Activated naive CD4-positive, alpha-beta T cell treated with anti-CD3 and anti-CD28 coated beads, Interleukin-2, amount 50 U/mL, for 16 hours (primary cell): ENCODE measurements at regions not wholly inside any gene's neighbourhood (a gene's known extent, or its start where the extent isn't known, plus 50 kb on each side); places are given as distances from the start of the nearest gene placed in this dataset.
"Not testable (repeated sequence)": the region's sequence is repeated elsewhere in the genome, so short reads cannot be mapped to it uniquely, and the experiment has no call there.

Experiments
- DNase-seq: peaks from one replicate; pipeline ENCODE4 v3.0.0-alpha.2; 2020

DNA sequence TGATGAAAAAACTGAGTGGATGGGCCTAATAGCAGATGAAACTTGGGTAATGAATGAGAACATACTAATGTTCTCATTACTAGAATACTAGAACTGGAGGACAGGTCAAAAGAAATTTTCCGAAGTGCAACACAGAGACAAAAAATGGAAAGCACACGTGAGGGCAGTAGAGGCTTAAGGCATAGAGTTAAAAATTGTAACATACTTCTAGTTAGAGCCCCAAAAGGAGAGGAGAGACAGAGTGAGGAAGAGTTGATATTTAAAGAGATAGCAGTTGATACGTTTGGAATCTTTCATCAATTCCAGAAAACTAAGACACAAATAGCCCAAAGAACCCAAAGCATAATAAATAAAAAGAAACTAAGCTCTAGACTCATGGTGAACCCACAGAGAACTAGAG is 327.9 kb downstream of the SQOR start:
- DNase-seq: no peak

GRCh38 chr15:45970542-45970941 is 335.7 kb downstream of the SQOR start:
- DNase-seq: no peak

DNA sequence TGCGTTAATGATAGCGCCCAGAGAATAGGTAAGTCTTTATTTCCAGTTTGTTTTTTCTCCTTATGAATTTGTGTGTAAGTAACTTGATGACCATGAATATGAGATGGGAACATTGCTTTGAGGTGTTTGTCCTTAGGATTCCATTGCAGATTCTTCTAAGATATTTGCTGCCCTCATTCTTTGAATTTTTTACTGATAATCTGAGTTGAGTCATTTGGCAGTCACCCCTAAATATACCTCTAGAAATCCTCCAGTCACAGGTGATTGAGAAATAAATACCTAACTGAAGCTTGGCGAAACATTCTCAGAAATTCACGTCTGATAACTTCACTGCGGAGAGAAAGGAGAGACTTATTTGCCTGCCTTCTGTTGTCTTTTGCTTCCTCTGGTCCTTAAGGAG is 345.5 kb downstream of the SQOR start:
- DNase-seq: no peak

GRCh38 chr15:45981625-45982024 is 346.8 kb downstream of the SQOR start:
- no peak for DNase-seq

DNA sequence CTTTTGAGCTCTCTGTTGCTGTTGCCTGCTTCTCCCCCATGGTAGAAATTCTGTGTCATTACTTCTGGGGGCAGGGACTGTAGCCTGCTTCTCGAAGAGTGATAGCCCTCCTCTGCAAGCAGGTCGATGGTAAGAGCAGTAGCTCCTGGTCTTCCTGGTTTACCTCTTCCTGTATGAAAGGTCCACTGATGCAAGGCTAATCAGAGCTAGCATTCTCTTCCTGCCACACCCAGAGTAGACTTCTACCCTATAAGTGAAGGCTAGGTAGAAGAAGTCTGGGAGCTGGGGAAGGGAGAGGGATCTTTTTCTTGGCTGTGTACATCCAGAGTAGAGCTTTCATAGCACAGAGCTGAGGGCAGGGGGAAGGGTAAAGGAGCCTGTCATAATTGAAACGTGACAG is 357.0 kb downstream of the SQOR start:
- DNase-seq: no peak

DNA sequence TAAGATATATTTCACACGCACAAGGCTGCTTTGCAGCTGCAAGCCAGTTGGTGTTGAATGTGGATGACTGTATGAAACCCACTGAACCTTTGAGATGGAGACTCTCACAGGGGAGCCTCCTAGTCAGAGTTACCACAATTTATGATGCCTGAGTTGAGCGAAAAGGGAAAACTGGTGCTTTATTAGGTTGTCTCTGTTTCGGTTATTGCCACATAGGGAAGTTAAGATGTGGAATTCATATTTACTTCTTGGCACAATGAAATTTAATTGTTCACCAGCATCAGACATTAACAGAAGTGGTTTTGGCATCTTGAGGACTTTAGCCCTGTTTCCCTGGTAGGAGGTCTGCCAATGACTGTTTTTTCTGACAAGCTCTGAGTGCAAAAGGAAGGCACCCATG is 358.2 kb downstream of the SQOR start:
- DNase-seq: no peak

DNA sequence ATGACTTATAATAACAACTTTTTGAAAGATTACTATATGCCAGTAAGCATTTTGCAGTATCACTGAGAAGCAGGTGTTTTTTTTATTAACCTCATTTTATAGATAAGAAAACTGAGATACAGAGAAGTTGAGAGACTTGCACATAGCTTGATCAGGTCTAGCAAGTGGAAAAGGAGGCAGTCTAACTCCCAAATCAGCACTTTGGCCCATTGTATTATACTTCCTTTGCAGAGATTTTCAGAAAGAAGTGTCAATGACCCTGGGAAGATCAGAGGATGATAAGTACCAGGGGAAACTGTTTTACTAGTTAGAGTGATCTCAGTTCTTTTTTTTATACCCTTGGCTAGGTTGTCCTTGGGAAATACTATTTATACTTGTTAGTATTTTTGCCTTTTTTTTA is 358.7 kb downstream of the SQOR start:
- no peak for DNase-seq

DNA sequence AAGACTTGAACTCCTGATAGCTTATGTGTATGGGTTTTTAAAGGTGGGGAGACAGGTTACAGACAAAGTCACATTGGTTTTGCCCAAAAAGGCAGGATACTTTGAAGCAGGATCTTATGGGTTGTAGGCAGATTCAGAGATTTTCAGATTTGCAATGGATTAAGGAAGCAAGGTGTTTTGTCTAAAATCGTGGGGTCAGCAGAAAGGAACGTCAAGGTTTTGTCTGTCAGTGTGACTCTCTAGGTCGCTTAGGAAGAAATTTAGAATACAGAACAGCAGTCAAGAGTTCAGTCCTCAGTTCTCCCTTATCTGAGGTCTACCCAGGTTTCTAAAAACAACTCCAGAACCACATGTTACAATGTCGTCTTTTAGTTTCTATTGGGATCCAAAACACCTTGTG is 361.0 kb downstream of the SQOR start:
- DNase-seq: no peak

GRCh38 chr15:46014532-46014931 is 379.7 kb downstream of the SQOR start:
- DNase-seq: no peak

GRCh38 chr15:46034755-46035154 is 399.9 kb downstream of the SQOR start:
- DNase-seq: no peak

DNA sequence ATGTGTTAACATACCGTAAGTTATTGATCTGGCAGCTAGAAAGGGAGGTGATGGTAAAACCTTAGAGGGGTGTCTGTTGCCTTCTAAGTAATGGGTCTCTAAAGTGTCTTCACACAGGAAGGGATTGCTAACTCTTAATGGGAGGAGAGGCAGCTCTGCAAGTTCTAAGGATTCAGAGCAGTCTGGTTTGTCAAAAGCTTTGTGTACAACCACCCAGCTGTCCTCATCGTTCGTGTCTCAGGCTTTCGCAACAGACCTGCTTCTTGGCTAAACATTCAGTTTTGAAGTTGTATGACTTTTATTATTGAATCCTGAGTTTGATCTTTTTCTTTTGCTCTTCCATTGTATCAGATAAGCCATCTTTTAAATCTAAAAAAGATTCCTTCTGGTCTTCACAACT is 404.9 kb downstream of the SQOR start:
- no peak for DNase-seq

GRCh38 chr15:46041905-46042304 is 407.1 kb downstream of the SQOR start:
- no peak for DNase-seq

GRCh38 chr15:46059921-46060594 is 425.2 kb downstream of the SQOR start:
- no peak for DNase-seq

GRCh38 chr15:46061002-46061401 is 426.2 kb downstream of the SQOR start:
- DNase-seq: no peak

- DNase-seq: no peak
Observed at GRCh38 chr15:46077220-46077619, 442.4 kb downstream of the SQOR start.

DNA sequence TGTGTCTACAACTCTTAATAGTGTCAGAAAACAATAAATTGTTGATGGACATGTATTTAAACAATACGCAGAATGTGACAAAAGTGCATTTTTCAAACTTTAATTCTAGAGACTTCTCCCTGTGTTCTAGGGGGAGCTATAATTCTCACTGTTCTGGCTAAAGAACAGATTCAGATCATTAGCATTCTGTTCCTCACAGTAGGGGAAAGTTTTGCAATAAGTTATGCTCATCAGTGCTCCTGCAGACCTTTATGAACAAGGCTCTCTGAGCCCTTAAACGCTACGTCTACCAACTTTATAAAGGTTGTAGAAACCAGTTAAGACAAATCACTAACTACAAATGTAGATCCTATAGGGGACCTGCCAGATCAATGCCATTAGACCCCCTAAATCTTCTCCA is 444.2 kb downstream of the SQOR start:
- DNase-seq: no peak

DNA sequence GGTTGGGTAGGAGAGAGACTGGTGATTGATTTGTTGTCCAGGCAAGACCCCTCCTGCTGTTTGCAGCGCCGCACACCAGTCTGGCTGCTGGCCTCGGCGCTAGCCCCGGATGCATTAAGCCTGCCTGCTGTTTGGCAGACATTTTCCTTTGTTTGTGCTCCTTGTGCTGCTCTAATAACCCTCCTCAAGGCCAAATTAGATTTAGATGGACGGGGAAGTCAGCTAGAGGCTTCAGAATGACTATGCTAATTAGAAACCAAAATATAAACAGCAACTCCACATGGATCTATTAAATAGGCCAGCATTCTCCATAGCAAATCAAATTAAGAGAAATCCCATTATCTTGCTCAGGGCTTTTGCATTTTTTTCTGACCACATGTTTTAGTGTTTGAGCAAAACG is 445.2 kb downstream of the SQOR start:
- no peak for DNase-seq

GRCh38 chr15:46088486-46089445 is 453.9 kb downstream of the SQOR start:
- no peak for DNase-seq

DNA sequence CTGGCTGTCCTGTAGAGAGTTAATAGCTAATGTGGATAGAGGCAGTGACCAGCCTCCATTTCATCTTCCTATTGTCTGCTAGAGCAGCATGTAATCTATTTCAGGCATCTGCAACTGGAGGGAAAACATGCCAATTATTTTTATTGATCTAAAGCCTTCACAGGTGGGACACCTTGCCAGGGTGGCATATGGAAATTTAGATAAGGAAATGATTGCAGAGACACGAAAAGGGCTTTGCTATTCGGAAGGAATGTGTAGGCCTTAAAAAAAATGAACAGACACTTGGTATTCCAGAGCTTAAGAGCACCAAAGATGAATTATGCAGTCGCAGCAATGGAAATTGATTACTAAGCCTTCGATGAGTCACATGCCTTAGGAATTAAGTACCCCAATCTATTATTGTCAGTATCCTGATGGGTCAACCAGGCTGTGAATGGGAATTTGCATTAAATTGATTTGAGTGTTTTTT is 454.7 kb downstream of the SQOR start:
- no peak for DNase-seq

GRCh38 chr15:46091860-46092450 is 457.1 kb downstream of the SQOR start:
- no peak for DNase-seq

- not testable (repeated sequence) for DNase-seq
Observed at GRCh38 chr15:46098006-46098405, 463.2 kb downstream of the SQOR start.

DNA sequence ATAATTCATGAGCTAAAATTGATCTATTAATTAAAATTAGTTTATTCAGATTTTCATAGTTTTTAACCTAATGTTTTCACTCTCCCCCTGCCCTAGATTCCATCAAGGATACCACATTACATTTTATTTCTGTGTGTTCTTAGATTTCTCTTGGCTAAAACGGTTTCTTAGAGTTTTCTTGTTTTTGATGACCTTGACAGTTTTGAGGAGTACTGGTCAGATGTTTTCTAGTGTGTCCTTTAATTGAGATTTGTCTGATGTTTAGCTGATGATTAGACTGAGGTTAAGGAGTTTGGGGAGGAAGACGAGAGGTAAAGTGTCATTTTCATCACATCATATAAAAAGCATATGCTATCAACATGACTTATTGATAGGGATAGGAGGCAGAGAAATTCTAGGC is 475.9 kb downstream of the SQOR start:
- DNase-seq: no peak

DNA sequence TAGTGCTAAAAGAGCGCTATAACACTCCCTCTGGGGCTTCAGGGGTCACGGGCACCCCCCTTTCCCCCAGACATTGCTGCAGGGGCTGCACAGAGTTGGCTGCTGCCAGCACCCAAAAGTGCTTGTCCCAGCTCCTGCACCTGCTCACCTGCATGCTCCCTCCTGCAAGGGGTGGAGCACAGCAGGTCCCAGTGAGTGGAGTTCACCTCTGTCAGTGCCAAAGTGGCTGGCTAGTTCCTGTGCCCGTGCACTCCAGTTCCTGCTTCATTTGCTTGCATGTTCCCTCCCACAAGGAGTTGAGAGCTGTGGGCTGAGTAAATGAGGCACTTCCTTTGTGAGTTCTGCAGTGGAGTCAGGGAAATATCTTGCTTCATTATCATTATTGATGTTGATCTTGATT is 476.9 kb downstream of the SQOR start:
- no peak for DNase-seq

GRCh38 chr15:46117071-46117470 is 482.2 kb downstream of the SQOR start:
- no peak for DNase-seq
